K562 (cell line): ENCODE measurements at regions not wholly inside any gene's neighbourhood (a gene's known extent, or its start where the extent isn't known, plus 50 kb on each side); places are given as distances from the start of the nearest gene placed in this dataset.
A peak's percentile ranks its signal among the peaks of the same experiment; 100 is the strongest.

Experiments
- BRCA1 ChIP-seq, 2 experiments: fragments of 450-650 bp in 1 of 2; sonication (generic) in 1 of 2; formaldehyde crosslinking in 1 of 2; IDR thresholded peaks; 2 replicates each; pipeline versions ENCODE4 v1.5.0 to v1.6.1; 2017 to 2020; ENCODE audit warnings: mild to moderate bottlenecking in 1 of 2, missing genetic modification reagents in 1 of 2
- COPS2 ChIP-seq: fragments of 450-650 bp; conservative IDR thresholded peaks from 2 replicates; pipeline ENCODE4 v1.6.1; 2016; ENCODE audit warnings: mild to moderate bottlenecking, moderate library complexity
- NEUROD1 ChIP-seq: fragments of 150-350 bp; IDR thresholded peaks from 2 replicates; pipeline ENCODE4 v1.6.1; 2014; ENCODE audit warnings: borderline replicate concordance, low read length, low read depth; ENCODE audit not compliant: partially characterized antibody
- RAD21 ChIP-seq, 2 experiments: fragments of 250-450 bp in 1 of 2; fragments of 450-650 bp in 1 of 2; sonication (Bioruptor Pico) in 1 of 2; formaldehyde crosslinking in 1 of 2; IDR thresholded peaks in 1 of 2; conservative IDR thresholded peaks in 1 of 2; 2 replicates each; pipeline versions ENCODE4 v1.4.0 to v1.8.0; 2020 to 2022; ENCODE audit warnings: mild to moderate bottlenecking in 2 of 2, moderate library complexity in 1 of 2
- RB1 ChIP-seq: fragments of 450-650 bp; IDR thresholded peaks from 2 replicates; pipeline ENCODE4 v1.6.1; 2017; ENCODE audit warnings: low read depth, mild to moderate bottlenecking
- RBBP5 ChIP-seq: fragments of 200-600 bp; sonication (generic); IDR thresholded peaks from 2 replicates; pipeline ENCODE4 v1.6.1; 2012; ENCODE audit warnings: borderline replicate concordance, mild to moderate bottlenecking, low read length, control low read depth, inconsistent platforms; ENCODE audit not compliant: insufficient read depth, poor library complexity, severe bottlenecking
- SFPQ ChIP-seq: fragments of 200-400 bp; formaldehyde crosslinking; IDR thresholded peaks from 2 replicates; pipeline ENCODE4 v1.6.1; 2017; ENCODE audit warnings: mild to moderate bottlenecking, low read depth, low read length, moderate library complexity
- SP1 ChIP-seq: sonication (generic); formaldehyde crosslinking; IDR thresholded peaks from 2 replicates; pipeline ENCODE4 v1.8.1; 2022; ENCODE audit warnings: mild to moderate bottlenecking, missing genetic modification reagents
- ZFPM2 ChIP-seq: fragments of 250-450 bp; sonication (Bioruptor Pico); IDR thresholded peaks from 2 replicates; pipeline ENCODE4 v1.5.1; 2022; ENCODE audit warnings: mild to moderate bottlenecking
- TF ChIP-seq, protein P1 (sequence below): fragments of 450-650 bp; IDR thresholded peaks from 2 replicates; pipeline ENCODE4 v1.6.1; 2017; ENCODE audit warnings: mild to moderate bottlenecking, moderate library complexity

DNA sequence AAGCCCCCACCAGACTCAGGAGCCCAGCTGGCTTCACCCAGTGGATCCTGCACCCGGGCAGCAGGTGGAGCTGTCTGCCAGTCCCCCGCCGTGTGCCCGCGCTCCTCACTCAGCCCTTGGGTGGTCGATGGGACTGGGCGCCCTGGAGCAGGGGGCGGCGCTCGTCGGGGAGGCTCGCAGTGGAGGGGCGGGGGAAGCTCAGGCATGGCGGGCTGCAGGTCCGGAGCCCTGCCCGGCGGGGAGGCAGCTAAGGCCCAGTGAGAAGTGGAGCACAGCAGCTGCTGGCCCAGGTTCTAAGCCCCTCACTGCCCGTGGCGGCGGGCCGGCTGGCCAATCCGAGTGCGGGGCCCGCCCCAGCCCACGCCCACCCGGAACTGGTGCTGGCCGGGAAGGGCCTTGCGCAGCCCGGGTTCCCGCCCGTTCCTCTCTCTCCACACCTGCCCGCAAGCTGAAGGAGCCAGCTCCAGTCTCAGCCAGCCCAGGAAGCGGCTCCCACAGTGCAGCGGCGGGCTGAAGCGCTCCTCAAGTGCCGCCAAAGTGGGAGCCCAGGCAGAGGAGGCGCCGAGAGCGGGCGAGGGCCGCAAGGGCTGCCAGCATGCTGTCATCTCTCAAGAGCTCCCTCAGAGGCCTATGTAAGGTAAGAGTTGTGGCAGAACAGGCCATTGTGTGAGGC lies 1307.8 kb upstream of the TMEFF2 start (continued):
- TF ChIP-seq SFPQ (no peak), BRCA1 (IDR thresholded peaks at IDR 0.05) (no peak), BRCA1 (CRISPR knock-in tag; IDR thresholded peaks at IDR 0.05) (no peak), RB1 (peak; percentile 59; the same call in 1 of the 2 replicates), COPS2 (no peak), NEUROD1 (no peak), ZFPM2 (CRISPR knock-in tag) (no peak), RBBP5 (peak; percentile 23), SP1 (0 out of 2 replicates have a peak, but pooled peaks have one; percentile 23), RAD21 (CRISPR knock-in tag; conservative IDR thresholded peaks at IDR 0.05 in 1 of 2, IDR thresholded peaks at IDR 0.05 in 1 of 2) (peak; percentile 32 to 53)
- TF ChIP-seq, protein P1, sequence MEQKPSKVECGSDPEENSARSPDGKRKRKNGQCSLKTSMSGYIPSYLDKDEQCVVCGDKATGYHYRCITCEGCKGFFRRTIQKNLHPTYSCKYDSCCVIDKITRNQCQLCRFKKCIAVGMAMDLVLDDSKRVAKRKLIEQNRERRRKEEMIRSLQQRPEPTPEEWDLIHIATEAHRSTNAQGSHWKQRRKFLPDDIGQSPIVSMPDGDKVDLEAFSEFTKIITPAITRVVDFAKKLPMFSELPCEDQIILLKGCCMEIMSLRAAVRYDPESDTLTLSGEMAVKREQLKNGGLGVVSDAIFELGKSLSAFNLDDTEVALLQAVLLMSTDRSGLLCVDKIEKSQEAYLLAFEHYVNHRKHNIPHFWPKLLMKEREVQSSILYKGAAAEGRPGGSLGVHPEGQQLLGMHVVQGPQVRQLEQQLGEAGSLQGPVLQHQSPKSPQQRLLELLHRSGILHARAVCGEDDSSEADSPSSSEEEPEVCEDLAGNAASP: no peak
- TF ChIP-seq, all 486 proteins: peak for 23
